Stimulated activated CD4-positive, alpha-beta T cell treated with anti-CD3 and anti-CD28 coated beads, Interleukin-1b, Interleukin-23, amount 100 ng/mL, for 1 hour (primary cell): ENCODE measurements at regions not wholly inside any gene's neighbourhood (a gene's known extent, or its start where the extent isn't known, plus 50 kb on each side); places are given as distances from the start of the nearest gene placed in this dataset.
"Not testable (repeated sequence)": the region's sequence is repeated elsewhere in the genome, so short reads cannot be mapped to it uniquely, and the experiment has no call there.

Experiments used
- DNase-seq, 2 donors: peaks; one replicate each; pipeline ENCODE4 v3.0.0-alpha.2; 2020; ENCODE audit warnings: low read depth in 2 of 2

DNA sequence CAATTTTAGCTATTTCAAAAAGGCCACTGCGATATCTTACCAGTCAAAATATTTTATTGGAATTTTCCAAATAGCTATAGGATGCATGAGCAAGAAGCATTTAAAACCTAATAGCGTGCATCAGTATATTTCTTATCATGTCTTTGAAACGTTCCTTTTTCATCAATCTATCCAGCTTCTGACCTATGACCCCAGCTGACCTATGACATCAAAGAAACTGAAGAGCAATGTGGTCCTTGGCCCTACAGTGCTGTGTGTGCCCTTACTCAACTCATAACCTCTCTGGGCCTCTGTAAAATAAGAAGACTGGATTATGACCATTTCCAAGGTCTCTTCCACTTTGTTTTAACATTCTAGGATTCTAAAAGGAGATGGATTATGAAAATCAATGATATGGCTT lies 118.2 kb downstream of the ZNF22 start:
- no peak for DNase-seq

GRCh38 chr10:45122180-45122860 lies 121.6 kb downstream of the ZNF22 start:
- DNase-seq, result not testable (repeated sequence)

GRCh38 chr10:45135443-45136198 lies 134.9 kb downstream of the ZNF22 start:
- DNase-seq, result no peak

- DNase-seq, result no peak
These were observed 135.5 kb downstream of the ZNF22 start for GRCh38 chr10:45136256-45136655.

- DNase-seq, result no peak
These were observed 143.8 kb downstream of the ZNF22 start for GRCh38 chr10:45144326-45145070.

- DNase-seq, result not testable (repeated sequence)
These were observed 144.4 kb downstream of the ZNF22 start for GRCh38 chr10:45145143-45145542.

DNA sequence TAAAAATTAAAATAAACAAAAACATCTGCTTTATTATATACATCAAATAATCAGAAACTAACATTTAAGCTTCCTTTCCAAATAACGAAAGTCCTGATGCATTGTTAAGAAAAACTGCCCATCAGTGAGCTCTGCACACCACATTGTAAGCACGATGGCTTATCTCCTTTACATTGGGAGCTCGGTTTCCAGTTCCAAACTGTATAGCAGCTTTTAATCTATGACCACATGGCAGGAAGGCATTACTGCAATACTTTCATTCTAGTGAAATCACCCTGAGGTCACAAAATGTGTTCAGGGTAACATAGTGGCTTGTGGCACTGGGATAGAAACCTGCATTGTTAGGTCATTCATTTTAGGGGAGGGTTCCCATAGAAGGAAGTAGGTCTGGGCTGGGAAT lies 146.3 kb downstream of the ZNF22 start:
- no peak for DNase-seq

DNA sequence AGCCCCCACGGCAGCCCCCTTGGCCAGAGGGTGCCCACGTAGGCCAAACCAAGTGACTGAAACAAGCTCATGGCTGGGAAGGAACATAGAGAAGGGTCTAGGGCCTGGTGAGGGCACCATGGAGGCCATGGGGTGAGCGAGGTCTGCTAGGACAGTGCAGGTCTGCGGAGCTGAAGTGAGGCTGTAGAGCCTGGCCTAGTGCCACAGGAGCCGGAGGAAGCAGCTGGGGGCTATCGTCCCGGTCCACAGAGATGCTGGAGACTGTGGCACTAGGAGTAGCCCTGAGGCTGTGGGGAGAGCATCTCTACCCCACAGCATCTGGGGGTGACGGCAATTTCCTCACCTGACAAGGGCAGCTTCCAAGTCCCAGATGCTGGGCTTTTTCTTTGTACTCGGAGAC lies 150.3 kb downstream of the ZNF22 start:
- no peak for DNase-seq

DNA sequence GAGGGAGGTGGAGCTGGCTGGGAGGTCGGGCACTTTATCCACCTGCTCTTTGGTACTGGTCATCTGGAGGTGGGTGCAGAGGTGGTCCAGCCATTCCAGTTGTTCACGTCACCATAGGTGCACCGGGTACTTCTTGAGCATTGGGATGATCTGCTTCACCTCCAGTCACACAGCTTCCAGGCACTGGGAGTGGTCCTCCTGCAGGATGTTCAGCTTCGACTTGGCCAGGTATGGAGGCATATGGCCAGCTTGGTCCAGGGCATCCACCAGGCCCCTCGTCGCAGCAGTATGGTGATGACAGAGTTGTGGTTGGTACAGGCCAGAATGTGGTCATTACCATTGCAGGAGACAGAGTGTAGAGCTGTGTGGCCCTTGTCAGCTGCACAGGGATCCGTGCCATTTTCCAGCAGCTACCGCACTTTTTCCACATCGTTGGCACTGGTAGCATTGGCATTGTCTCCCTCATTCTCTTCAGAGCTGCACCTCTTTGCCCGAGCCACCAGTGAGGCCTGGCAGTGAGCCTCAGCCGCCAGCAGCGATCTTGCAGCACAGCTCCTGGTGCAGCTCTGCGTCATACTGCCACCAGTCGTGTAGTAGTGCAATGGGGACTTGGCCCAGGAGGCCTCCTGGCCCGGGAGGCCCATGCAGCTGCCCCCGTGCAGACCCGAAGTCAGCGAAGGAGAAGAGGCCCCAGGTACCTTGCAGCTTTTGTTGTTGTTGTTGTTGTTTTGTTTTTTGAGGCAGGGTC lies 150.9 kb downstream of the ZNF22 start:
- no peak for DNase-seq

DNA sequence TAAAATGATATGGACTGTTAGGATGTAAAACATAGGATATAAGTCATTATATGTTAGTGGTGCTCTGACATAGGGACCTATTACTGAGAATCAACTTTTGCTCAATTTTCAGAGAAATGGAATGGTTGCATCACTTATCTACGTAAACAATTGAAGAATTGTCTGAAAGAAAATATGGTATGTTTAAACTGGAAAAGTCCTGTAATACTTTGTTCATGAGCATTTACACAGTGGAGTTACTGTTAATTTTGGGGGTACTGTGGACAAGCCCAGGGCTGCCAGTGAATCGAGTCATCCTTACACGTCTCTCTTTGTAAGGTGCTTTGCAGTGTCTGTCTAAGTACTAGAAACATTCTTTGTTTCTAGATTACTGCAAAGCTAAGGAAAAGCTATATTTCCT lies 152.0 kb downstream of the ZNF22 start:
- DNase-seq, result no peak

- DNase-seq, result no peak
These were observed 153.8 kb downstream of the ZNF22 start for GRCh38 chr10:45154502-45154901.

- no peak for DNase-seq
These were observed 155.1 kb downstream of the ZNF22 start for GRCh38 chr10:45155784-45156183.

- no peak for DNase-seq
These were observed 155.1 kb downstream of the OR13A1 start for GRCh38 chr10:45160271-45160670.

DNA sequence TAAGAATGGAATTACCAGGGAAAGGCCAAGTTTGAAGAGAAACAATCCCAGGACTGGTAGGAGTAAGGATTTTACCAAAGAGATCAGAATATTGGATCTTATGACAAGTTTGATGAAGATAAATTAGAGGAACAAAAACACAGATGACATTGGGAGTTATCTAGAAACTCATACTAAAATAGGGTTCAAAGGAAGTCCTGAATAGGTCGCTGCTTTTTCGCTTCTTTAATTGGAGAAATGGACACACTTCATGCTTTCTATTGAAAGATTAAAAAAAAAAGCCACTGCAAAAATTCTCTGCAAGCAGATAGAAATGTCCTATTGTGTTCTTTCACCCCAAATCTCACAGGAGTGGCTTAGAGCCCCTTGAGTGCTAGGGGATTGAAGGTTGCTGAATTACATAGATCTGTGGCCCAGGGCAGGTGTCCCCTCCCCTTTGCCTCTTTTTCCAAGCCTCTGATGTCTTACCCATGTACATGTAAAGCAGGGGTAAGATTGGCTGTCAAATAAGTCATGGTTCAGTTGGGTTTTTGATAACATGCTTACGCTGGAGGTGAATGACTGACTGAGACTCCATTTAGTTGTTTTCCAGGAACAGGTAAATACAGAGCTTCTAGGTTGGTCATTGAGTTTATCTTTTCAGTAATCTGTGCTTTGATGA lies 152.0 kb downstream of the OR13A1 start:
- DNase-seq, result no peak

- not testable (repeated sequence) for DNase-seq
These were observed 139.8 kb downstream of the OR13A1 start for GRCh38 chr10:45175520-45176118.

- no peak for DNase-seq
These were observed 135.7 kb downstream of the OR13A1 start for GRCh38 chr10:45179691-45180090.

DNA sequence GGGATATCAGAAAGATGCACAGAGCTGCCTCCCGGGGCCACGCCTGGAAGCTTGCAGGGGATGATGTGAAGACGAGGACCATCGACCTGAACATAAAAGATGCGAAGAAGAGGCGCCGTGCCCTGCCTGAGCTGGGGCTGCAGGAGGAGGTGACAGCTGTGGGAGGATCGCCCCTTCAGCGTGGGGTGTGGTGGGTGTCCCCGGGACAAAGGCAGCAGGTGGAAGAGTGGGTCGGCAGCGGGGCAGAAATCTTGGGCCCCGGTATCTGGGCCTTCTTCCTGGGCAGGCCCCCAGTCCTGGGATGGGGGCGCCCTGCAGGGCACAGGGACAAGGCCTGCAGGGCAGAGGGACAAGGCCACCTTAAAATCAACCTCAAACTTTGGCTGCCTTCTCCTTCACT lies 134.9 kb downstream of the OR13A1 start:
- DNase-seq, result no peak

DNA sequence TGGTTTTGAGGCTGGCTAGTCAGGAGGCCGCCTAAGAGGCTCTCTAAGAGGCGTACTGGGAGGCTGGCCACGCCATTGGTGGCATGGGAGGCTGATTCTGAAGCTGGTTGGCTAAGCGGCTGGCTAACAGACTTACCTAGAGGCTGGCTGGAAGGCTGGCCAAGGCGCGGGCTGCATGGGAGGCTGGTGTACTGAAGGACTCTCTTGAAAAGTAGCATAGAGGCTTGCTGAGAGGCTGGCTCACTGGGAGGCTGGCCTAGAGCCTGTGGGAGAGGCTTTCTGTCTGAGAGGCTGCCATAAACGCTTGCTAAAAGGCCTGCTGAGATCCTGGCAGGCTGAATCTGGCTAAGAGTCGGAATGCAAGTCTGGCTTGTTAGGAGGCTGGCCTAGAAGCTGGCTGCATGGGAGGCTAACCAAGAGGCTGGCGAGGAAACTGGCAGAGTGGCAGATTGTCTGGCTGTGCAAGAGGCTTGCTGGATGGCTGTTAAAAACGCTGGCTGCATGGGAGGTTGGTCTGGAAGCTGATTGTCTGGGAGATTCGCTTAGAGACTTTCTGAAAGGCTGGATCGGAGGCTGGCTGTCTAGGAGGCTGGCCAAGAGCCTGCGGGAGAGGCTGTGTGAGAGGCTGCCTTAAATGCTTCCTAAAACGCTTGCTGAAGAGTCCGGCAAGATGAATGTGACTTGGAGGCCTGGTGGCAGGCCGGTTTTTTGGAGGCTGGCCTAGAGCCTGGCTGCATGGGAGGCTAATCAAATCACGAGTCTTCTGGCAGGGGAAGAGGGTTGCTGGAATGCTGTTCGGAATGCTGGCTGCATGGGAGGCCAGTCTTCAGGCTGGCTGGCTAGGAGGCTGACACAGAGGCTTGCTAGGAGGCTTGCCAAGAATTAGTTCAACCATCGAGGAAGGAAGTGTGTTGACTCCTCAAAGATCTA lies 134.2 kb downstream of the OR13A1 start:
- no peak for DNase-seq

- DNase-seq, result no peak
These were observed 132.2 kb downstream of the OR13A1 start for GRCh38 chr10:45183174-45183573.
